HG02870 (cell line): ENCODE measurements at regions not wholly inside any gene's neighbourhood (a gene's known extent, or its start where the extent isn't known, plus 50 kb on each side); places are given as distances from the start of the nearest gene placed in this dataset.
"Not testable (repeated sequence)": the region's sequence is repeated elsewhere in the genome, so short reads cannot be mapped to it uniquely, and the experiment has no call there.

Experiments
- ATAC-seq: cut with Tn5 transposase; IDR thresholded peaks from one replicate; pipeline ENCODE4 v1.9.1; 2021; ENCODE audit warnings: mild to moderate bottlenecking, moderate library complexity; ENCODE audit not compliant: unreplicated experiment

GRCh38 chr10:83492004-83492403, 647.3 kb upstream of the GHITM start:
- no peak for ATAC-seq

GRCh38 chr10:83512681-83513080, 626.6 kb upstream of the GHITM start:
- no peak for ATAC-seq

- no peak for ATAC-seq
These were observed 624.3 kb upstream of the GHITM start for GRCh38 chr10:83515001-83515400.

GRCh38 chr10:83516788-83517187, 622.5 kb upstream of the GHITM start:
- ATAC-seq: no peak

GRCh38 chr10:83517456-83517855, 621.9 kb upstream of the GHITM start:
- no peak for ATAC-seq

- no peak for ATAC-seq
These were observed 620.5 kb upstream of the GHITM start for GRCh38 chr10:83518779-83519178.

GRCh38 chr10:83520386-83520785, 618.9 kb upstream of the GHITM start:
- ATAC-seq: not testable (repeated sequence)

GRCh38 chr10:83522456-83522855, 616.9 kb upstream of the GHITM start:
- no peak for ATAC-seq

- ATAC-seq: no peak
These were observed 616.4 kb upstream of the GHITM start for GRCh38 chr10:83522881-83523386.

GRCh38 chr10:83527934-83528333, 611.4 kb upstream of the GHITM start:
- no peak for ATAC-seq

GRCh38 chr10:83533290-83533689, 606.0 kb upstream of the GHITM start:
- ATAC-seq: peak; percentile 93

- ATAC-seq: no peak
These were observed 602.9 kb upstream of the GHITM start for GRCh38 chr10:83536426-83536825.

- no peak for ATAC-seq
These were observed 601.3 kb upstream of the GHITM start for GRCh38 chr10:83538047-83538446.

- ATAC-seq: peak; percentile 63
These were observed 599.6 kb upstream of the GHITM start for GRCh38 chr10:83539528-83540308.

- no peak for ATAC-seq
These were observed 598.3 kb upstream of the GHITM start for GRCh38 chr10:83541046-83541445.

- peak; percentile 66 for ATAC-seq
These were observed 596.4 kb upstream of the GHITM start for GRCh38 chr10:83542774-83543411.

GRCh38 chr10:83543691-83544462, 595.4 kb upstream of the GHITM start:
- ATAC-seq: no peak

- ATAC-seq: no peak
These were observed 593.4 kb upstream of the GHITM start for GRCh38 chr10:83545901-83546391.

GRCh38 chr10:83551190-83551589, 588.1 kb upstream of the GHITM start:
- ATAC-seq: not testable (repeated sequence)

GRCh38 chr10:83553366-83553765, 585.9 kb upstream of the GHITM start:
- no peak for ATAC-seq

GRCh38 chr10:83555264-83555663, 584.0 kb upstream of the GHITM start:
- peak; percentile 69 for ATAC-seq
